BE2C (cell line): ENCODE measurements at regions not wholly inside any gene's neighbourhood (a gene's known extent, or its start where the extent isn't known, plus 50 kb on each side); places are given as distances from the start of the nearest gene placed in this dataset.

Source experiments
- DNase-seq: peaks from one replicate; pipeline ENCODE4 v3.0.0-alpha.2; 2020
- H3K27me3 ChIP-seq: fragments of 250-450 bp; sonication (Bioruptor Pico); 2 replicates; pipeline ENCODE4 v1.5.1; 2020; ENCODE audit warnings: mild to moderate bottlenecking
- H3K36me3 ChIP-seq: fragments of 250-450 bp; sonication (Bioruptor Pico); 2 replicates; pipeline ENCODE4 v1.5.1; 2020; ENCODE audit warnings: mild to moderate bottlenecking
- H3K4me1 ChIP-seq: fragments of 250-450 bp; sonication (Bioruptor Pico); 2 replicates; pipeline ENCODE4 v1.5.1; 2020
- H3K4me3 ChIP-seq: 2 replicates; pipeline ENCODE4 v1.5.1; 2011; ENCODE audit warnings: low read depth, low read length
- H3K9me3 ChIP-seq: fragments of 250-450 bp; sonication (Bioruptor Pico); 2 replicates; pipeline ENCODE4 v1.5.1; 2020
- TF ChIP-seq, protein P1 (sequence below): IDR thresholded peaks from 2 replicates; pipeline ENCODE4 v1.5.1; 2012; ENCODE audit warnings: mild to moderate bottlenecking, low read depth, low read length

DNA sequence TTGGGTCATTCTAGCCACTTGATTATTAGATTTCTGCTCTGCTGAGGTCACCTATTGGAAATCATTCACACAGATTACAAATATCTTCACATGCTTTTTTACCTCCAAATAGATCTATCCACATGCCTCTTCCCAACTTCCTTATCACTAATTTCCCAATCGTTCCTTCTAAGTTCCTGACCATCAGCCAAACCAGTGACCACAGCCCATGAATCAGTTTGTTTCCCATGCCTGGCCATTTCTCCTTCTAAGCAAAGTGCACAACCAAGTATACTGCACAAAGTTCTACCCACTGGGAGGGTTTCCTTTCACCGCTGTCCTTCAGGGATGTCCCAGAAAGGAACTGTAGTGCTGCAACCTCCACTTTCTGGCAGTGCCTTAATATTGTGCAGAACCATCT is 140.5 kb upstream of the SYNDIG1 start:
- Histone ChIP-seq H3K36me3 (no peaks in the 10 kb centered on the region), H3K4me3 (no peak overlapping the region), H3K4me1 (no peaks in the 10 kb centered on the region), H3K9me3 (no peaks in the 10 kb centered on the region), H3K27me3 (no peaks in the 10 kb centered on the region)
- no peak for DNase-seq
- TF ChIP-seq, protein P1, sequence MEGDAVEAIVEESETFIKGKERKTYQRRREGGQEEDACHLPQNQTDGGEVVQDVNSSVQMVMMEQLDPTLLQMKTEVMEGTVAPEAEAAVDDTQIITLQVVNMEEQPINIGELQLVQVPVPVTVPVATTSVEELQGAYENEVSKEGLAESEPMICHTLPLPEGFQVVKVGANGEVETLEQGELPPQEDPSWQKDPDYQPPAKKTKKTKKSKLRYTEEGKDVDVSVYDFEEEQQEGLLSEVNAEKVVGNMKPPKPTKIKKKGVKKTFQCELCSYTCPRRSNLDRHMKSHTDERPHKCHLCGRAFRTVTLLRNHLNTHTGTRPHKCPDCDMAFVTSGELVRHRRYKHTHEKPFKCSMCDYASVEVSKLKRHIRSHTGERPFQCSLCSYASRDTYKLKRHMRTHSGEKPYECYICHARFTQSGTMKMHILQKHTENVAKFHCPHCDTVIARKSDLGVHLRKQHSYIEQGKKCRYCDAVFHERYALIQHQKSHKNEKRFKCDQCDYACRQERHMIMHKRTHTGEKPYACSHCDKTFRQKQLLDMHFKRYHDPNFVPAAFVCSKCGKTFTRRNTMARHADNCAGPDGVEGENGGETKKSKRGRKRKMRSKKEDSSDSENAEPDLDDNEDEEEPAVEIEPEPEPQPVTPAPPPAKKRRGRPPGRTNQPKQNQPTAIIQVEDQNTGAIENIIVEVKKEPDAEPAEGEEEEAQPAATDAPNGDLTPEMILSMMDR: no peak

DNA sequence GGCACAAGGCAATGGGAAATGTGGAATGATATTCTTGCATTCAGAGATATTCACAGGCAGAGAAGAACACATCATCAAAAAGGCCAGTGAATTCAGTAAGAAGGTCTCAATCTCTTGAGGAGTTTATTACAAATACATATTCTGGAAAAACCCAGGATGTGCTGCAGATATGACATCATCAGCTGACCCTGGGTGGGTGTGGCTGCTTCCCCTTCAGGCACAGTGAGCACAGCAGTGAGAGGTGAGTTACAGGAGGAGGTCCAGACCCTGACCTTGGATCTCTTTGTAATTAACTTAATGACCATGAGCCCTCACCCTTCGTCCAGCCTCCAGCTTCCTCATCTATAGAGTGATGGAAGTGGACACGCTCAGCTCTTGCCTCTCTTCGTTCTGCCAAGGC is 147.5 kb upstream of the SYNDIG1 start:
- Histone ChIP-seq H3K4me3 (no peak overlapping the region), H3K27me3 (no peaks in the 10 kb centered on the region), H3K9me3 (no peaks in the 10 kb centered on the region), H3K4me1 (no peaks in the 10 kb centered on the region), H3K36me3 (no peaks in the 10 kb centered on the region)
- no peak for DNase-seq
- TF ChIP-seq, protein P1: no peak

DNA sequence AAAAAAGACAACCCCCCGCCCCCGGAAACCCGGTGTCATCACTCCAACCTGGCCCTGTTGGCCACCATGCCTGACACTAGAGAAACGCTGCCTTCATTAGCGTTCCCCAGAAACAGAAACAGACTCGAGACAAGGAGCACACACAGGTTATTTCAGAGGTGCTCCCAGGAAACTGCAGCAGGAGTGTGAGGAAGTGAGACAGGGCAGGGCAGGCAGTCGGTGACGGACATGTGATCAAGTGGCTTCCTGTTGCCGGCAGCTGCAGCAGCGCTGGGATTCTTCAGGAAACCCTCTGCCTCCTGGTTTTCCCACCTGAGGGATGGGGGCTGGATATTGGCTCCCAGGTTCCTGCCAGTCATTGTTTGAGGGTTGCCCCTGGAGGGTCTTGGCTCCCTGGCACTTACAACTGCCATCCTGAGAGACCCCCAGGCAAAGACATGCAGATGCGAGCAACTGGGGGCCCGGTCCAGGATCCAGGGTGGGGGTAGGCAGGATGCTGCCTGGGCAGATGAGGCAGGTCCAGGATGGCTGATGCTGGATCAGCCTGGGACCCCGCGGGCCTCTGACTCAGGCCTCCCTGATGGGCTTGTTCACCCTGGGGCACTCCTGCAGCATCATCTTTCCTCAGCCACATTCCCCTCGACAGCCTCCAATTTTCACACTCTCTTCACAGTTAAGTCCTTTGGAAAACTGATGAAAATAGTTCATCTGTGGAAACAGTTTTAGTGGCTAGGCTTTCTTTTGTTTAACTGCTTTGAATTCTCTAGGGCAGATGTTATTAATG is 150.7 kb upstream of the SYNDIG1 start:
- H3K36me3 ChIP-seq: no peaks in the 10 kb centered on the region
- no peak overlapping the region for H3K4me3 ChIP-seq
- H3K9me3 ChIP-seq: no peaks in the 10 kb centered on the region
- DNase-seq: no peak
- no peaks in the 10 kb centered on the region for H3K4me1 ChIP-seq
- TF ChIP-seq, protein P1: no peak
- H3K27me3 ChIP-seq: peaks cover under 1% of the 10 kb centered on the region; the same call in 1 of the 2 replicates

DNA sequence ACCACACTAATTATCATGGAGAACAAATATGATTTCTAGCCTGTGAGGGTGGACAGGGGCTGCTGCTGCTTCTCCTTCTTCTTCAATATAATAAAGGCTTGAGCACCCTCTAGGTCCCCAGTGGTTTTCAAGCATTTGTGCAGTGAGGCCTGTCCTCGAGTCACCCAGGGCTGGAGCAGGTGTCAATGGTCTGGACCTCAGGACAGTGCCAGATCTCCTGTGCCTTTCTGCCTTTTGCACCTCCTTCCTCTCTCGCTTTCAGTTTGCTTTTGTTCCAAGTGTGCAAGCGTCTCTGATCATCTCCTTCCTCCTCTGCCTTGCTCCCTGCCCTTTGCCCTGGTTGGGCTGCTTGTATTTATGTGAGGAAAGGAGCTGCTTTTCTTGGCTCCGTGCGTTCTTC is 152.2 kb upstream of the SYNDIG1 start:
- no peak for DNase-seq
- Histone ChIP-seq H3K4me1 (no peaks in the 10 kb centered on the region), H3K27me3 (peaks cover 11% of the 10 kb centered on the region; the same call in 1 of the 2 replicates), H3K9me3 (no peaks in the 10 kb centered on the region), H3K4me3 (no peak overlapping the region), H3K36me3 (no peaks in the 10 kb centered on the region)
- TF ChIP-seq, protein P1: no peak

DNA sequence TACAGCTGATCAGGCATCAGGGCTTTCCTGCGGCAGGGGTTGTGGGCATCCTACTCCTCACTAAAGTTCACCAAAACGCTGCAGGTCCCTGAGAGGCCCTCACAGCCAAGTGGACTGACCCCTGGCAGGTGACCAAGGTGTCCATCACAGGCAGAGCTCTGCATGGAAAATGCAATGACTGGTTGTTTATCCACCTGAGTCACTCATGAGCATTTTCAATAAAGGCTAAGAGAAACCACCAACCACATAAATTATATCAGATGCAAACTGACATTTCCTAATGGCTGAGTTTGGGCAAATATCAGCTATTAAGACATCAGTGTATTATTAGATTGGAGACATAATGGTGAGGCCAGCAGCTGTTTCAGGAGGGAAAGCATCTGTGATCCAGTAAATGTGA is 152.7 kb upstream of the SYNDIG1 start:
- no peaks in the 10 kb centered on the region for H3K4me1 ChIP-seq
- no peak for DNase-seq
- no peak overlapping the region for H3K4me3 ChIP-seq
- H3K9me3 ChIP-seq: no peaks in the 10 kb centered on the region
- TF ChIP-seq, protein P1: no peak
- H3K27me3 ChIP-seq: peaks cover 14% of the 10 kb centered on the region; the same call in 1 of the 2 replicates
- H3K36me3 ChIP-seq: no peaks in the 10 kb centered on the region

DNA sequence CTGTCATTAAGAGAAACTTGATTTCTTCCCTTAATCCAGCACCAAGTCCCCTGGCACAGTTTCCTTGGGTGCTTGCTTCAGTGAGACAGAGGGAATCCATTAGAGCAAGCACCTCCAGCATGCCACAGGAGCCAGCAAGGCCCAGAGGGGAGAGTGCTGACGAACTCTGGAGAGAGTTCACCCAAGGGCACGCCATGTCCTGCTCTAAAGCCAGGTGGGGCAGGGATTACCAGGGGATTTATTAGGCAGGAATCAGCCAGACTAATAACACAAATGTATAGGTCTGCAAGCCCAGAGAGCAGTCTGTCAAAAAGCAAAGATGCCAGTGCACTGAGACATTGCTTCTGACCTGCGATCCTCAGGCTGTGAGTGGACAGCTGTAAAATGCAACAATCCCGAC is 155.4 kb upstream of the SYNDIG1 start:
- H3K9me3 ChIP-seq: no peaks in the 10 kb centered on the region
- TF ChIP-seq, protein P1: no peak
- H3K36me3 ChIP-seq: no peaks in the 10 kb centered on the region
- DNase-seq: no peak
- no peaks in the 10 kb centered on the region for H3K4me1 ChIP-seq
- H3K27me3 ChIP-seq: peaks cover 14% of the 10 kb centered on the region; the same call in 1 of the 2 replicates
- H3K4me3 ChIP-seq: no peak overlapping the region
